ENCODE measurements at regions not wholly inside any gene's neighbourhood (a gene's known extent, or its start where the extent isn't known, plus 50 kb on each side); places are given as distances from the start of the nearest gene placed in this dataset.

GRCh38 chr6:8535519-8535918 lies 100.2 kb upstream of the SLC35B3 start:
- DNase-seq = no peak

GRCh38 chr6:8530785-8531435 lies 95.6 kb upstream of the SLC35B3 start:
- DNase-seq = no peak

- DNase-seq = no peak
Observed at GRCh38 chr6:8529250-8529649, 93.9 kb upstream of the SLC35B3 start.

- DNase-seq = no peak
Observed at GRCh38 chr6:8527818-8528217, 92.5 kb upstream of the SLC35B3 start.

- DNase-seq = no peak
Observed at GRCh38 chr6:8526624-8527023, 91.3 kb upstream of the SLC35B3 start.

GRCh38 chr6:8525370-8525769 lies 90.0 kb upstream of the SLC35B3 start:
- no peak for DNase-seq

GRCh38 chr6:8513174-8513573 lies 77.8 kb upstream of the SLC35B3 start:
- no peak for DNase-seq

- DNase-seq = no peak
Observed at GRCh38 chr6:8507286-8507685, 71.9 kb upstream of the SLC35B3 start.

- no peak for DNase-seq
Observed at GRCh38 chr6:8506126-8506525, 70.8 kb upstream of the SLC35B3 start.

GRCh38 chr6:8499540-8499939 lies 64.2 kb upstream of the SLC35B3 start:
- no peak for DNase-seq

- no peak for DNase-seq
Observed at GRCh38 chr6:8494730-8495129, 59.4 kb upstream of the SLC35B3 start.

- DNase-seq = no peak
Observed at GRCh38 chr6:8492536-8493133, 57.3 kb upstream of the SLC35B3 start.
